ENCODE measurements at regions not wholly inside any gene's neighbourhood (a gene's known extent, or its start where the extent isn't known, plus 50 kb on each side); places are given as distances from the start of the nearest gene placed in this dataset.

GRCh38 chr4:12651876-12652275 lies 832.3 kb downstream of the RAB28 start:
- in situ Hi-C loops (cut with MboI; ENCODE audit: low sequenced_read_pairs, unreplicated experiment): no loop called here
- TF ChIP-seq, protein P1, sequence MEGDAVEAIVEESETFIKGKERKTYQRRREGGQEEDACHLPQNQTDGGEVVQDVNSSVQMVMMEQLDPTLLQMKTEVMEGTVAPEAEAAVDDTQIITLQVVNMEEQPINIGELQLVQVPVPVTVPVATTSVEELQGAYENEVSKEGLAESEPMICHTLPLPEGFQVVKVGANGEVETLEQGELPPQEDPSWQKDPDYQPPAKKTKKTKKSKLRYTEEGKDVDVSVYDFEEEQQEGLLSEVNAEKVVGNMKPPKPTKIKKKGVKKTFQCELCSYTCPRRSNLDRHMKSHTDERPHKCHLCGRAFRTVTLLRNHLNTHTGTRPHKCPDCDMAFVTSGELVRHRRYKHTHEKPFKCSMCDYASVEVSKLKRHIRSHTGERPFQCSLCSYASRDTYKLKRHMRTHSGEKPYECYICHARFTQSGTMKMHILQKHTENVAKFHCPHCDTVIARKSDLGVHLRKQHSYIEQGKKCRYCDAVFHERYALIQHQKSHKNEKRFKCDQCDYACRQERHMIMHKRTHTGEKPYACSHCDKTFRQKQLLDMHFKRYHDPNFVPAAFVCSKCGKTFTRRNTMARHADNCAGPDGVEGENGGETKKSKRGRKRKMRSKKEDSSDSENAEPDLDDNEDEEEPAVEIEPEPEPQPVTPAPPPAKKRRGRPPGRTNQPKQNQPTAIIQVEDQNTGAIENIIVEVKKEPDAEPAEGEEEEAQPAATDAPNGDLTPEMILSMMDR (IDR thresholded peaks at IDR 0.05; ENCODE audit: borderline replicate concordance, control extremely low read depth, extremely low read depth, insufficient read depth, missing control alignments): no peak
- no peak for DNase-seq (ENCODE audit: low spot score)

DNA sequence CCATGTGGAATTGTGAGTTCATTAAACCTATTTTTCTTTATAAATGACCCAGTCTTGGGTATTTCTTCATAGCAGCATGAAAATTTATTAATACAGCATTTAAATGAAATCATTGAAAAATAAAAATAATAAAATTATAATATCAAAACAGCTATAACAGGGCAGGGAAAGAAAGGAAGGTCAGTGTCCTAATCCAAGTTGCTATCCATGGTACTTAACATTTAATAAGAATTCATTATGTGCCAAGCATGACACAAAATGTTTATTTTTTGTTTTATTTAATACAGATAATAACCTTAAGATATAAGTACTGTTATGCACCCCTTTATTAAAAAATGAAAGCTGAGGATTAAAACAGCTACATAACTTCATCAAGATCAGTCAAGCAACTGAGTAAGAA lies 838.4 kb downstream of the RAB28 start:
- in situ Hi-C loops (cut with MboI; ENCODE audit: low sequenced_read_pairs, unreplicated experiment): no loop called here
- TF ChIP-seq, protein P1 (IDR thresholded peaks at IDR 0.05; ENCODE audit: borderline replicate concordance, control extremely low read depth, extremely low read depth, insufficient read depth, missing control alignments): no peak
- no peak for DNase-seq (ENCODE audit: low spot score)

DNA sequence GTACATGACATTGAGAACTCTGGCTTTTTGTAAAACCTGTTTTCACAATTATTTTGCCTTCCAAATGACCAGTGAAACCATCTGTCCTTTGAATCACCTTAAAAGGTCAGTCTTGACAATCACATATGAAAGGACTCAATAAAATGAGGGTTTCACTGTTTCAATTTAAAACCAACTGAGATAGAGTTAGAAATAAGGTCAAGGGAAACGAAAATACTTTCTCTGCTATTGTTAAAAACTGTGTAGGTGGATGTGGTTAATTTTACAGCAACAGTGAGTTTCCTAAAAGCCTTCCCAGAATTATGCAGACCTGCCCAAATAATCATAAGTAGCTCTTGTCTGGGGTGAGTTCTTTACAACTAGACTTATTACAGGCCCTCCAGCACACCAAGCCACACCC lies 839.9 kb downstream of the RAB28 start:
- no peak for DNase-seq (ENCODE audit: low spot score)
- in situ Hi-C loops (cut with MboI; ENCODE audit: low sequenced_read_pairs, unreplicated experiment): no loop called here
- TF ChIP-seq, protein P1 (IDR thresholded peaks at IDR 0.05; ENCODE audit: borderline replicate concordance, control extremely low read depth, extremely low read depth, insufficient read depth, missing control alignments): no peak

DNA sequence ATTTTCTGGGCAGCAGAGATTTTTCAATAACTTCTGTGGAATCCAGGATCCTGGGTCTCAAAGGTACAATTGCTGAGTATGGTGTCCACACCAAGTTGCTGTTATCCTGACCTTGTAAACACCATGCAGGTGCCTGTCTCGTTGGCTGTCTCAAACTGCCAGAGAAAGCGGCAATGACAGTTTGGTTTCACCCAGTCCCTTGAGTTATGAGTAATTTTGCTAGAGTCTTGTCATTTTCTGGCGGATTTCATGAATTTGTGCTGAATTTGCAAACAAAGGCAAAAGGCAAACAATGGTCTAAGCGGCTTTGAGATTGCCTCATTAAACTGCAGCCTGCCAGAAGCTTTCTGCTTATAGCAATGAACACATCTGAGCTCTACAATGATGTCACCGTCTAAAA lies 847.9 kb downstream of the RAB28 start:
- in situ Hi-C loops (cut with MboI; ENCODE audit: low sequenced_read_pairs, unreplicated experiment): no loop called here
- TF ChIP-seq, protein P1 (IDR thresholded peaks at IDR 0.05; ENCODE audit: borderline replicate concordance, control extremely low read depth, extremely low read depth, insufficient read depth, missing control alignments): no peak
- no peak for DNase-seq (ENCODE audit: low spot score)

DNA sequence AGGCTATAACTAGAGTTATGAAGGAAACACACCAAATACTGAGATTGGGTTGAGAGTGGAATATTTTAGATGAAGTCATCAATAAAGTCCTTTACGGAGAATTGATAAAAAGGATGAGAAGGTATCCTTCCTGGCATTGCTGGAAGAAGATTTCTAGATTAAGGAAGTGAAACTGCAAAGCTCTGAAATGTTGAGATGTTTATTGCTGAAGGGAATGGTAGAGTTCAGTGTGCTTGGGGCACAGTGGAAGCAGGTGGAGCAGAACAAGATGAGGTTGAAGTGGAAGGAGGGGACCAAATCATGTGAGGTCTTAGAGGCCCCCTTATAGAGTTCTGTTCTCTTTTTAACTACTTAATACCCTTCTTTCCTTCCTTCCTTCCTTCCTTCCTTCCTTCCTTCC lies 848.5 kb downstream of the RAB28 start:
- TF ChIP-seq, protein P1 (IDR thresholded peaks at IDR 0.05; ENCODE audit: borderline replicate concordance, control extremely low read depth, extremely low read depth, insufficient read depth, missing control alignments): no peak
- in situ Hi-C loops (cut with MboI; ENCODE audit: low sequenced_read_pairs, unreplicated experiment): no loop called here
- DNase-seq (ENCODE audit: low spot score): no peak

- TF ChIP-seq, protein P1 (IDR thresholded peaks at IDR 0.05; ENCODE audit: borderline replicate concordance, control extremely low read depth, extremely low read depth, insufficient read depth, missing control alignments): peak; percentile 90
- in situ Hi-C loops (cut with MboI; ENCODE audit: low sequenced_read_pairs, unreplicated experiment): no loop called here
- DNase-seq (ENCODE audit: low spot score): peak; percentile 38
Measured at GRCh38 chr4:12633053-12633651, 851.0 kb downstream of the RAB28 start.

Measured in GM13976 (cell line).